SK-N-SH (cell line): ENCODE measurements at regions not wholly inside any gene's neighbourhood (a gene's known extent, or its start where the extent isn't known, plus 50 kb on each side); places are given as distances from the start of the nearest gene placed in this dataset.

ENCODE experiments used
- CTCF ChIA-PET: fragments of 300-600, 350-600 bp; formaldehyde crosslinking; extraction: SDS; loops from one replicate; lab custom pipeline; 2021; lab: Yijun Ruan, JAX
- POLR2A ChIA-PET: fragments of 350-600 bp; sonication (Branson Sonifier 250); formaldehyde crosslinking; extraction: SDS; loops from one replicate; lab custom pipeline; 2020; ENCODE audit warnings: antibody characterized with exemption, inconsistent platforms; lab: Yijun Ruan, JAX
- DNase-seq: peaks from one replicate; pipeline ENCODE4 v3.0.0; 2012
- H2AFZ ChIP-seq: fragments of 200-600 bp; sonication (generic); 2 replicates; pipeline ENCODE4 v1.8.1; 2016; ENCODE audit warnings: antibody characterized with exemption, mild to moderate bottlenecking, low read depth
- H3F3A ChIP-seq: fragments of 200-600 bp; sonication (generic); replicated peaks from 2 replicates; pipeline ENCODE3; 2016; ENCODE audit warnings: antibody characterized with exemption, mild to moderate bottlenecking; ENCODE audit not compliant: insufficient read depth
- H3K27ac ChIP-seq, 2 experiments: fragments of 200-500 bp in 1 of 2; fragments of 200-600 bp in 1 of 2; sonication (Bioruptor generic) in 1 of 2; sonication (generic), shearing (Covaris generic) in 1 of 2; 2 replicates each; pipeline versions ENCODE4 v1.5.1 to v1.6.1; 2014 to 2016; ENCODE audit warnings: low read depth in 2 of 2, inconsistent platforms in 1 of 2, low read length in 1 of 2, mild to moderate bottlenecking in 1 of 2, mixed read lengths in 1 of 2
- H3K27me3 ChIP-seq: fragments of 200-600 bp; sonication (generic), shearing (Covaris generic); 2 replicates; pipeline ENCODE4 v1.6.1; 2016; ENCODE audit warnings: mixed run types; ENCODE audit not compliant: insufficient read depth
- H3K36me3 ChIP-seq, 2 experiments: fragments of 200-500 bp in 1 of 2; fragments of 200-600 bp in 1 of 2; sonication (Bioruptor generic) in 1 of 2; sonication (generic) in 1 of 2; replicated peaks in 1 of 2; 2 replicates each; pipeline versions ENCODE3 to v1.5.1; 2014 to 2016; ENCODE audit warnings: low read length in 1 of 2, mild to moderate bottlenecking in 1 of 2; ENCODE audit not compliant: insufficient read depth in 2 of 2, control insufficient read depth in 1 of 2
- H3K4me1 ChIP-seq, 2 experiments: fragments of 200-500 bp in 1 of 2; fragments of 200-600 bp in 1 of 2; sonication (Bioruptor generic) in 1 of 2; sonication (generic), shearing (Covaris generic) in 1 of 2; 2 replicates each; pipeline versions ENCODE4 v1.5.1 to v1.6.1; 2014 to 2016; ENCODE audit warnings: low read depth in 1 of 2, low read length in 1 of 2, mixed run types in 1 of 2; ENCODE audit not compliant: insufficient read depth in 2 of 2, control insufficient read depth in 1 of 2
- H3K4me2 ChIP-seq: fragments of 200-600 bp; sonication (generic), shearing (Covaris generic); 2 replicates; pipeline ENCODE4 v1.6.1; 2017; ENCODE audit warnings: mixed run types
- H3K4me3 ChIP-seq, 2 experiments: fragments of 200-500 bp in 1 of 2; fragments of 200-600 bp in 1 of 2; sonication (Bioruptor generic) in 1 of 2; sonication (generic), shearing (Covaris generic) in 1 of 2; 2 replicates each; pipeline versions ENCODE4 v1.5.1 to v1.8.1; 2014 to 2016; ENCODE audit warnings: low read depth in 2 of 2, inconsistent platforms in 1 of 2, low read length in 1 of 2, mild to moderate bottlenecking in 1 of 2, mixed read lengths in 1 of 2, moderate library complexity in 1 of 2
- H3K79me2 ChIP-seq: fragments of 200-600 bp; sonication (generic); 2 replicates; pipeline ENCODE4 v1.8.1; 2017; ENCODE audit warnings: mild to moderate bottlenecking; ENCODE audit not compliant: insufficient read depth
- H3K9ac ChIP-seq: fragments of 200-600 bp; sonication (generic); 2 replicates; pipeline ENCODE4 v1.6.1; 2017; ENCODE audit warnings: mixed run types
- H3K9me2 ChIP-seq: fragments of 200-600 bp; sonication (generic); 2 replicates; pipeline ENCODE4 v1.6.1; 2017; ENCODE audit warnings: mixed run types
- H3K9me3 ChIP-seq: fragments of 200-600 bp; sonication (generic); 2 replicates; pipeline ENCODE4 v1.6.1; 2017; ENCODE audit warnings: mixed run types, mild to moderate bottlenecking, moderate library complexity
- H4K20me1 ChIP-seq: fragments of 200-600 bp; sonication (generic); 2 replicates; pipeline ENCODE4 v1.6.1; 2017; ENCODE audit warnings: mild to moderate bottlenecking, mixed run types; ENCODE audit not compliant: insufficient read depth
- EZH2phosphoT487 ChIP-seq: fragments of 200-600 bp; sonication (generic); IDR thresholded peaks from 2 replicates; pipeline ENCODE4 v1.6.1; 2017; ENCODE audit warnings: low read depth, mixed run types, mild to moderate bottlenecking, antibody characterized with exemption, moderate library complexity, borderline replicate concordance
- GABPA ChIP-seq: IDR thresholded peaks from 2 replicates; pipeline ENCODE4 v1.4.0; 2012; ENCODE audit warnings: low read depth, mild to moderate bottlenecking
- IRF3 ChIP-seq: fragments of 150-350 bp; IDR thresholded peaks from 2 replicates; pipeline ENCODE4 v1.6.1; 2016; ENCODE audit warnings: mild to moderate bottlenecking, low read depth, low read length
- MEF2A ChIP-seq: IDR thresholded peaks from 2 replicates; pipeline ENCODE4 v1.4.0; 2012; ENCODE audit warnings: low read depth, borderline replicate concordance
- NFIC ChIP-seq: IDR thresholded peaks from 2 replicates; pipeline ENCODE4 v1.4.0; 2012; ENCODE audit warnings: borderline replicate concordance
- REST ChIP-seq: IDR thresholded peaks from 2 replicates; pipeline ENCODE4 v1.6.1; 2012; ENCODE audit warnings: mild to moderate bottlenecking, low read depth, low read length, moderate library complexity
- RFX5 ChIP-seq: IDR thresholded peaks from 2 replicates; pipeline ENCODE4 v1.6.1; 2012; ENCODE audit warnings: mild to moderate bottlenecking, improper control_type of control experiment, low read length
- RXRA ChIP-seq: IDR thresholded peaks from 2 replicates; pipeline ENCODE4 v1.4.0; 2012; ENCODE audit warnings: low read depth, mild to moderate bottlenecking, borderline replicate concordance
- SIN3A ChIP-seq: IDR thresholded peaks from 2 replicates; pipeline ENCODE4 v1.6.1; 2012; ENCODE audit warnings: low read depth, mild to moderate bottlenecking, low read length, moderate library complexity, borderline replicate concordance
- SMC3 ChIP-seq: IDR thresholded peaks from 2 replicates; pipeline ENCODE4 v1.6.1; 2012; ENCODE audit warnings: low read depth, low read length, improper control_type of control experiment
- TCF12 ChIP-seq: IDR thresholded peaks from 2 replicates; pipeline ENCODE4 v1.4.0; 2012
- YY1 ChIP-seq: IDR thresholded peaks from 2 replicates; pipeline ENCODE4 v1.4.0; 2012; ENCODE audit warnings: low read depth, mild to moderate bottlenecking
- ZBTB33 ChIP-seq: IDR thresholded peaks from 2 replicates; pipeline ENCODE4 v1.4.0; 2012; ENCODE audit warnings: low read depth, borderline replicate concordance
- WGBS: methylation state at CpG from one replicate; pipeline ENCODE4 v1.1.6; 2017; ENCODE audit warnings: low lambda C conversion rate; 5-methylcytosine and 5-hydroxymethylcytosine counted together

GRCh38 chr2:11947956-11948355 is 201.5 kb downstream of the LPIN1 start:
- H3K4me2 ChIP-seq = no peak overlapping the region
- H3K4me1 ChIP-seq = no peaks in the 10 kb centered on the region; a peak in 1 of 4 replicates
- H2AFZ ChIP-seq = no peak overlapping the region

GRCh38 chr2:11949732-11950523 is 203.5 kb downstream of the LPIN1 start:
- H3K4me3 ChIP-seq = no peak overlapping the region
- ChIA-PET POLR2A (no interaction called here), CTCF (no interaction called here)
- H3K9ac ChIP-seq = no peak overlapping the region
- no peaks in the 10 kb centered on the region for H3K36me3 ChIP-seq
- no peaks in the 10 kb centered on the region for H3K9me2 ChIP-seq
- no peaks in the 10 kb centered on the region for H3K27me3 ChIP-seq
- no peaks in the 10 kb centered on the region for H4K20me1 ChIP-seq
- no peaks in the 10 kb centered on the region for H3K79me2 ChIP-seq
- no peak overlapping the region for H2AFZ ChIP-seq
- no peak for DNase-seq
- no peaks in the 10 kb centered on the region for H3F3A ChIP-seq
- no peak overlapping the region for H3K4me2 ChIP-seq
- H3K4me1 ChIP-seq = no peaks in the 10 kb centered on the region; a peak in 1 of 4 replicates
- no peaks in the 10 kb centered on the region for H3K9me3 ChIP-seq
- WGBS = 67% methylated on average over 4 of the region's 4 CpGs
- no peak overlapping the region for H3K27ac ChIP-seq
- no peak for TF ChIP-seq TCF12
- no peak for TF ChIP-seq YY1
- no peak for TF ChIP-seq EZH2phosphoT487
- TF ChIP-seq REST = no peak
- TF ChIP-seq RXRA = no peak
- TF ChIP-seq MEF2A = no peak
- no peak for TF ChIP-seq SIN3A
- TF ChIP-seq ZBTB33 = no peak
- no peak for TF ChIP-seq IRF3
- no peak for TF ChIP-seq RFX5
- TF ChIP-seq GABPA = no peak
- TF ChIP-seq SMC3 = no peak

More at GRCh38 chr2:11947956-11948355, 201.5 kb downstream of the LPIN1 start:
- no peaks in the 10 kb centered on the region for H3K27me3 ChIP-seq
- H3K9ac ChIP-seq = no peak overlapping the region
- no peak overlapping the region for H3K27ac ChIP-seq
- TF ChIP-seq NFIC (no peak), IRF3 (no peak), SIN3A (no peak), MEF2A (no peak)
- POLR2A ChIA-PET = no interaction called here
- H3K9me2 ChIP-seq = no peaks in the 10 kb centered on the region
- H4K20me1 ChIP-seq = no peaks in the 10 kb centered on the region
- H3K79me2 ChIP-seq = no peaks in the 10 kb centered on the region
- H3K36me3 ChIP-seq = no peaks in the 10 kb centered on the region
- H3F3A ChIP-seq = no peaks in the 10 kb centered on the region
- H3K4me3 ChIP-seq = no peak overlapping the region
- CTCF ChIA-PET = interaction anchor here (0.6 to 1.2 kb wide), 3 partner anchors 110 to 199 kb away, joined by 3 read pairs; no protein-coding TSS in a partner anchor
- DNase-seq = no peak
- no peaks in the 10 kb centered on the region for H3K9me3 ChIP-seq
- 78% methylated on average over 4 of the region's 4 CpGs for WGBS
